Lower leg skin (tissue), 3 donors: ENCODE measurements at regions not wholly inside any gene's neighbourhood (a gene's known extent, or its start where the extent isn't known, plus 50 kb on each side); places are given as distances from the start of the nearest gene placed in this dataset.

Experiments
- POLR2A ChIP-seq, 2 donors: fragments of 450-650 bp; IDR thresholded peaks; one replicate each; pipeline ENCODE4 v1.6.1; 2016 to 2017; ENCODE audit warnings: antibody characterized with exemption in 2 of 2, mild to moderate bottlenecking in 1 of 2, moderate library complexity in 1 of 2
- TF ChIP-seq, protein P1 (sequence below), 3 donors: fragments of 450-650 bp; IDR thresholded peaks; one replicate each; pipeline ENCODE4 v1.5.1; 2016; ENCODE audit warnings: antibody characterized with exemption in 3 of 3, mild to moderate bottlenecking in 3 of 3, moderate library complexity in 2 of 3

- TF ChIP-seq, protein P1, sequence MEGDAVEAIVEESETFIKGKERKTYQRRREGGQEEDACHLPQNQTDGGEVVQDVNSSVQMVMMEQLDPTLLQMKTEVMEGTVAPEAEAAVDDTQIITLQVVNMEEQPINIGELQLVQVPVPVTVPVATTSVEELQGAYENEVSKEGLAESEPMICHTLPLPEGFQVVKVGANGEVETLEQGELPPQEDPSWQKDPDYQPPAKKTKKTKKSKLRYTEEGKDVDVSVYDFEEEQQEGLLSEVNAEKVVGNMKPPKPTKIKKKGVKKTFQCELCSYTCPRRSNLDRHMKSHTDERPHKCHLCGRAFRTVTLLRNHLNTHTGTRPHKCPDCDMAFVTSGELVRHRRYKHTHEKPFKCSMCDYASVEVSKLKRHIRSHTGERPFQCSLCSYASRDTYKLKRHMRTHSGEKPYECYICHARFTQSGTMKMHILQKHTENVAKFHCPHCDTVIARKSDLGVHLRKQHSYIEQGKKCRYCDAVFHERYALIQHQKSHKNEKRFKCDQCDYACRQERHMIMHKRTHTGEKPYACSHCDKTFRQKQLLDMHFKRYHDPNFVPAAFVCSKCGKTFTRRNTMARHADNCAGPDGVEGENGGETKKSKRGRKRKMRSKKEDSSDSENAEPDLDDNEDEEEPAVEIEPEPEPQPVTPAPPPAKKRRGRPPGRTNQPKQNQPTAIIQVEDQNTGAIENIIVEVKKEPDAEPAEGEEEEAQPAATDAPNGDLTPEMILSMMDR (IDR thresholded peaks at IDR 0.05), result no peak
- TF ChIP-seq POLR2A (IDR thresholded peaks at IDR 0.05), result no peak
Measured at GRCh38 chr21:15409031-15409430, 320.8 kb upstream of the USP25 start.
